A549 (cell line): ENCODE measurements at regions not wholly inside any gene's neighbourhood (a gene's known extent, or its start where the extent isn't known, plus 50 kb on each side); places are given as distances from the start of the nearest gene placed in this dataset.

ENCODE experiments used
- CHD4 ChIP-seq: fragments of 200-600 bp; sonication (generic); IDR thresholded peaks from 2 replicates; pipeline ENCODE4 v1.6.1; 2016; ENCODE audit warnings: antibody characterized with exemption, mild to moderate bottlenecking, borderline replicate concordance
- EP300 ChIP-seq, 2 experiments: fragments of >200 bp; sonication (Bioruptor Twin); formaldehyde crosslinking; IDR thresholded peaks; 2 replicates in 1 of 2; 3 replicates in 1 of 2; pipeline ENCODE4 v1.6.1; 2016 to 2017
- FOXS1 ChIP-seq: fragments of 250-450 bp; sonication (Bioruptor Pico); IDR thresholded peaks from 2 replicates; pipeline ENCODE4 v1.5.0; 2020; ENCODE audit warnings: mild to moderate bottlenecking, moderate library complexity
- HMGXB4 ChIP-seq: fragments of 250-450 bp; sonication (Bioruptor Pico); IDR thresholded peaks from 2 replicates; pipeline ENCODE4 v1.5.0; 2021; ENCODE audit warnings: mild to moderate bottlenecking, moderate library complexity, borderline replicate concordance
- MAX ChIP-seq: IDR thresholded peaks from 2 replicates; pipeline ENCODE4 v1.6.1; 2012
- NFE2L2 ChIP-seq: fragments of 150-350 bp; conservative IDR thresholded peaks from 2 replicates; pipeline ENCODE4 v1.6.1; 2014; ENCODE audit warnings: low read length
- PHF8 ChIP-seq: fragments of 200-600 bp; sonication (generic); IDR thresholded peaks from 2 replicates; pipeline ENCODE4 v1.6.1; 2016; ENCODE audit warnings: low read depth, mild to moderate bottlenecking, antibody characterized with exemption, moderate library complexity, borderline replicate concordance
- POLR2A ChIP-seq: IDR thresholded peaks from 2 replicates; pipeline ENCODE4 v1.6.1; 2012; ENCODE audit warnings: mild to moderate bottlenecking, low read length
- RAD21 ChIP-seq, 2 experiments: fragments of >200 bp in 1 of 2; sonication (Bioruptor Twin) in 1 of 2; formaldehyde crosslinking in 1 of 2; IDR thresholded peaks in 1 of 2; conservative IDR thresholded peaks in 1 of 2; 2 replicates in 1 of 2; 3 replicates in 1 of 2; pipeline ENCODE4 v1.6.1; 2012 to 2018; ENCODE audit warnings: inconsistent platforms in 1 of 2
- RNF2 ChIP-seq: fragments of 200-600 bp; sonication (generic); IDR thresholded peaks from 2 replicates; pipeline ENCODE4 v1.6.1; 2016; ENCODE audit warnings: low read depth, mild to moderate bottlenecking, antibody characterized with exemption, moderate library complexity, borderline replicate concordance
- TF ChIP-seq, protein P1 (sequence below): fragments of 450-650 bp; IDR thresholded peaks from 2 replicates; pipeline ENCODE4 v1.6.1; 2014; ENCODE audit warnings: antibody characterized with exemption
- TF ChIP-seq, protein P2 (sequence below): fragments of >200 bp; sonication (Bioruptor Twin); formaldehyde crosslinking; IDR thresholded peaks from 3 replicates; pipeline ENCODE4 v1.5.1; 2016

GRCh38 chr4:82033862-82034261 is 339.9 kb downstream of the HNRNPD start:
- no peak for TF ChIP-seq HMGXB4 (CRISPR knock-in tag)
- no peak for TF ChIP-seq CHD4
- TF ChIP-seq RNF2, result no peak
- TF ChIP-seq, protein P1, sequence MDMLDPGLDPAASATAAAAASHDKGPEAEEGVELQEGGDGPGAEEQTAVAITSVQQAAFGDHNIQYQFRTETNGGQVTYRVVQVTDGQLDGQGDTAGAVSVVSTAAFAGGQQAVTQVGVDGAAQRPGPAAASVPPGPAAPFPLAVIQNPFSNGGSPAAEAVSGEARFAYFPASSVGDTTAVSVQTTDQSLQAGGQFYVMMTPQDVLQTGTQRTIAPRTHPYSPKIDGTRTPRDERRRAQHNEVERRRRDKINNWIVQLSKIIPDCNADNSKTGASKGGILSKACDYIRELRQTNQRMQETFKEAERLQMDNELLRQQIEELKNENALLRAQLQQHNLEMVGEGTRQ, result no peak
- no peak for TF ChIP-seq POLR2A
- TF ChIP-seq, protein P2, sequence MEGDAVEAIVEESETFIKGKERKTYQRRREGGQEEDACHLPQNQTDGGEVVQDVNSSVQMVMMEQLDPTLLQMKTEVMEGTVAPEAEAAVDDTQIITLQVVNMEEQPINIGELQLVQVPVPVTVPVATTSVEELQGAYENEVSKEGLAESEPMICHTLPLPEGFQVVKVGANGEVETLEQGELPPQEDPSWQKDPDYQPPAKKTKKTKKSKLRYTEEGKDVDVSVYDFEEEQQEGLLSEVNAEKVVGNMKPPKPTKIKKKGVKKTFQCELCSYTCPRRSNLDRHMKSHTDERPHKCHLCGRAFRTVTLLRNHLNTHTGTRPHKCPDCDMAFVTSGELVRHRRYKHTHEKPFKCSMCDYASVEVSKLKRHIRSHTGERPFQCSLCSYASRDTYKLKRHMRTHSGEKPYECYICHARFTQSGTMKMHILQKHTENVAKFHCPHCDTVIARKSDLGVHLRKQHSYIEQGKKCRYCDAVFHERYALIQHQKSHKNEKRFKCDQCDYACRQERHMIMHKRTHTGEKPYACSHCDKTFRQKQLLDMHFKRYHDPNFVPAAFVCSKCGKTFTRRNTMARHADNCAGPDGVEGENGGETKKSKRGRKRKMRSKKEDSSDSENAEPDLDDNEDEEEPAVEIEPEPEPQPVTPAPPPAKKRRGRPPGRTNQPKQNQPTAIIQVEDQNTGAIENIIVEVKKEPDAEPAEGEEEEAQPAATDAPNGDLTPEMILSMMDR, result no peak
- no peak for TF ChIP-seq EP300 (IDR thresholded peaks at IDR 0.05)
- TF ChIP-seq PHF8, result no peak
- TF ChIP-seq RAD21 (conservative IDR thresholded peaks at IDR 0.05 in 1 of 2, IDR thresholded peaks at IDR 0.05 in 1 of 2), result no peak
- TF ChIP-seq NFE2L2, result no peak
- TF ChIP-seq MAX, result no peak
- TF ChIP-seq FOXS1 (CRISPR knock-in tag), result no peak
